Spleen (tissue), 11 donors: ENCODE measurements at regions not wholly inside any gene's neighbourhood (a gene's known extent, or its start where the extent isn't known, plus 50 kb on each side); places are given as distances from the start of the nearest gene placed in this dataset.

Source experiments
- DNase-seq: peaks from one replicate; pipeline ENCODE4 v3.0.0-alpha.2; 2020
- H3K27ac ChIP-seq, 8 donors: fragments of 200-600 bp; sonication (generic) in 7 of 8; 1 replicate in 4 of 8; 2 replicates in 4 of 8; pipeline versions ENCODE4 v1.5.0 to v1.8.0; 2016 to 2021; ENCODE audit warnings: inconsistent platforms in 4 of 8, mild to moderate bottlenecking in 4 of 8, moderate library complexity in 1 of 8
- H3K27me3 ChIP-seq, 7 donors: fragments of 200-600 bp; sonication (generic) in 6 of 7; replicated peaks in 1 of 7; 1 replicate in 4 of 7; 2 replicates in 3 of 7; pipeline versions ENCODE4 v1.5.0 to v1.8.0; 2016 to 2021; ENCODE audit warnings: inconsistent platforms in 3 of 7, mild to moderate bottlenecking in 1 of 7
- H3K36me3 ChIP-seq, 6 donors: fragments of 200-600 bp; sonication (generic) in 5 of 6; 1 replicate in 4 of 6; 2 replicates in 2 of 6; pipeline versions ENCODE4 v1.5.0 to v1.8.0; 2016 to 2021; ENCODE audit warnings: inconsistent platforms in 2 of 6
- H3K4me1 ChIP-seq, 6 donors: fragments of 200-600 bp; sonication (generic) in 5 of 6; 1 replicate in 3 of 6; 2 replicates in 3 of 6; pipeline versions ENCODE4 v1.5.0 to v1.8.0; 2016 to 2021; ENCODE audit warnings: inconsistent platforms in 3 of 6
- H3K4me3 ChIP-seq, 8 donors: fragments of 200-600 bp; sonication (generic) in 7 of 8; 1 replicate in 4 of 8; 2 replicates in 4 of 8; pipeline versions ENCODE4 v1.5.0 to v1.8.0; 2016 to 2021; ENCODE audit warnings: inconsistent platforms in 4 of 8, mild to moderate bottlenecking in 4 of 8, moderate library complexity in 2 of 8
- H3K9me3 ChIP-seq, 8 donors: fragments of 200-600 bp; sonication (generic) in 7 of 8; 1 replicate in 4 of 8; 2 replicates in 4 of 8; pipeline versions ENCODE4 v1.5.0 to v1.8.0; 2016 to 2021; ENCODE audit warnings: inconsistent platforms in 4 of 8
- POLR2A ChIP-seq, 3 donors: fragments of 450-650 bp; IDR thresholded peaks; one replicate each; pipeline ENCODE4 v1.5.1; 2017; ENCODE audit warnings: antibody characterized with exemption in 3 of 3, mild to moderate bottlenecking in 1 of 3
- POLR2AphosphoS5 ChIP-seq, 3 donors: sonication (generic); formaldehyde crosslinking; IDR thresholded peaks; one replicate each; pipeline ENCODE4 v1.5.1; 2017; ENCODE audit warnings: antibody characterized with exemption in 3 of 3
- WGBS, 5 donors: extraction: QIAGEN DNeasy Blood & Tissue Kit in 3 of 5; methylation state at CpG; one replicate each; pipeline versions ENCODE4 v1.1.5 to v1.1.7; 2013 to 2018; 5-methylcytosine and 5-hydroxymethylcytosine counted together
- intact Hi-C: fragments of 100-400 bp; cut with DNase I; formaldehyde crosslinking; loops from one replicate; pipeline ENCODE4 v1.15.0; 2023; ENCODE audit warnings: low total_unique reads
- TF ChIP-seq, protein P1 (sequence below), 11 experiments: fragments of 200-600 bp in 7 of 11; fragments of 450-650 bp in 4 of 11; sonication (generic) in 4 of 11; IDR thresholded peaks in 8 of 11; conservative IDR thresholded peaks in 3 of 11; 1 replicate in 7 of 11; 2 replicates in 4 of 11; pipeline versions ENCODE4 v1.4.0 to v1.8.0; 2016 to 2021; ENCODE audit warnings: antibody characterized with exemption in 11 of 11, inconsistent platforms in 4 of 11, mild to moderate bottlenecking in 1 of 11
- donor health status: healthy with polysubstance abuse.
- donor health status: DM: no; HTN: no; CAD: no; lungs with moderate emphysema.
- donor health status: DM: no; HTN: no; CAD: no.
- donor health status: Bipolar disorder and iron deficiency.
- donor health status: healthy.
- donor health status: DM: no; HTN: no; CAD: no.
- donor health status: DM: yes; HTN: yes; CAD: no.

DNA sequence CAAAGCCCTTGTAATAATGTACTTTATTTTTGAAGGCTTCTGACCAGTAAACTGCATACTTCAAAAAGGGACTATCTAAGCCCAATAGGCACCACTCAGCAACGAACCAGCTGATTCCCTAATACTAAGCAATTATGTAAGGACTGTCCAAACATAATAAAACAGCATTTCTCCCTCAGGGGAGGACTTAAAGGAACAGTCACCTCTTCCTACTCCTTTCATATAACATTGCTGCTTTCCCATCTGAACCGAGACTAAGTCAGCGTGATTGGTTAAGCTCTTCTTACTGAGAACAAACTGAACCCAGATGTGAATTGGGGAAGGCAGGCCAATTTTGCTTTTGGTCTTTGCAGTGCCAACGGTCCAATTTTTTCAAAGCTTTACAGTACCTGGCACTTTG lies 420.0 kb downstream of the METTL15 start:
- intact Hi-C loops: no loop called here
- WGBS, 5 donors: 76 to 81% (median 76%) methylated on average over 4 of the region's 4 CpGs

GRCh38 chr11:28526406-28526751 lies 418.2 kb downstream of the METTL15 start:
- WGBS, 5 donors: 90 to 97% (median 94%) methylated on average over 1 of the region's 1 CpG
- Histone ChIP-seq H3K27me3 (no peaks in the 10 kb centered on the region), H3K27ac (no peak overlapping the region), H3K4me1 (no peaks in the 10 kb centered on the region), H3K36me3 (no peaks in the 10 kb centered on the region), H3K4me3 (no peak overlapping the region), H3K9me3 (peaks cover 0 to 39% (median 27%) of the 10 kb centered on the region in 8 donors)
- no peak for DNase-seq
- TF ChIP-seq POLR2AphosphoS5 (IDR thresholded peaks at IDR 0.05) (no peak), POLR2A (IDR thresholded peaks at IDR 0.05) (no peak)
- TF ChIP-seq, protein P1, sequence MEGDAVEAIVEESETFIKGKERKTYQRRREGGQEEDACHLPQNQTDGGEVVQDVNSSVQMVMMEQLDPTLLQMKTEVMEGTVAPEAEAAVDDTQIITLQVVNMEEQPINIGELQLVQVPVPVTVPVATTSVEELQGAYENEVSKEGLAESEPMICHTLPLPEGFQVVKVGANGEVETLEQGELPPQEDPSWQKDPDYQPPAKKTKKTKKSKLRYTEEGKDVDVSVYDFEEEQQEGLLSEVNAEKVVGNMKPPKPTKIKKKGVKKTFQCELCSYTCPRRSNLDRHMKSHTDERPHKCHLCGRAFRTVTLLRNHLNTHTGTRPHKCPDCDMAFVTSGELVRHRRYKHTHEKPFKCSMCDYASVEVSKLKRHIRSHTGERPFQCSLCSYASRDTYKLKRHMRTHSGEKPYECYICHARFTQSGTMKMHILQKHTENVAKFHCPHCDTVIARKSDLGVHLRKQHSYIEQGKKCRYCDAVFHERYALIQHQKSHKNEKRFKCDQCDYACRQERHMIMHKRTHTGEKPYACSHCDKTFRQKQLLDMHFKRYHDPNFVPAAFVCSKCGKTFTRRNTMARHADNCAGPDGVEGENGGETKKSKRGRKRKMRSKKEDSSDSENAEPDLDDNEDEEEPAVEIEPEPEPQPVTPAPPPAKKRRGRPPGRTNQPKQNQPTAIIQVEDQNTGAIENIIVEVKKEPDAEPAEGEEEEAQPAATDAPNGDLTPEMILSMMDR (IDR thresholded peaks at IDR 0.05 in 8 of 11, conservative IDR thresholded peaks at IDR 0.05 in 3 of 11): no peak
- intact Hi-C loops: no loop called here

More for the DNA sequence above, 420.0 kb downstream of the METTL15 start:
- TF ChIP-seq, protein P1 (IDR thresholded peaks at IDR 0.05 in 8 of 11, conservative IDR thresholded peaks at IDR 0.05 in 3 of 11): no peak
- TF ChIP-seq POLR2A (IDR thresholded peaks at IDR 0.05): no peak
- no peak for TF ChIP-seq POLR2AphosphoS5 (IDR thresholded peaks at IDR 0.05)
- peaks cover 0 to 39% (median 27%) of the 10 kb centered on the region in 8 donors for H3K9me3 ChIP-seq
- no peak overlapping the region for H3K4me3 ChIP-seq
- no peaks in the 10 kb centered on the region for H3K36me3 ChIP-seq
- H3K27ac ChIP-seq: no peak overlapping the region
- H3K4me1 ChIP-seq: no peaks in the 10 kb centered on the region
- DNase-seq: no peak
- H3K27me3 ChIP-seq: no peaks in the 10 kb centered on the region

DNA sequence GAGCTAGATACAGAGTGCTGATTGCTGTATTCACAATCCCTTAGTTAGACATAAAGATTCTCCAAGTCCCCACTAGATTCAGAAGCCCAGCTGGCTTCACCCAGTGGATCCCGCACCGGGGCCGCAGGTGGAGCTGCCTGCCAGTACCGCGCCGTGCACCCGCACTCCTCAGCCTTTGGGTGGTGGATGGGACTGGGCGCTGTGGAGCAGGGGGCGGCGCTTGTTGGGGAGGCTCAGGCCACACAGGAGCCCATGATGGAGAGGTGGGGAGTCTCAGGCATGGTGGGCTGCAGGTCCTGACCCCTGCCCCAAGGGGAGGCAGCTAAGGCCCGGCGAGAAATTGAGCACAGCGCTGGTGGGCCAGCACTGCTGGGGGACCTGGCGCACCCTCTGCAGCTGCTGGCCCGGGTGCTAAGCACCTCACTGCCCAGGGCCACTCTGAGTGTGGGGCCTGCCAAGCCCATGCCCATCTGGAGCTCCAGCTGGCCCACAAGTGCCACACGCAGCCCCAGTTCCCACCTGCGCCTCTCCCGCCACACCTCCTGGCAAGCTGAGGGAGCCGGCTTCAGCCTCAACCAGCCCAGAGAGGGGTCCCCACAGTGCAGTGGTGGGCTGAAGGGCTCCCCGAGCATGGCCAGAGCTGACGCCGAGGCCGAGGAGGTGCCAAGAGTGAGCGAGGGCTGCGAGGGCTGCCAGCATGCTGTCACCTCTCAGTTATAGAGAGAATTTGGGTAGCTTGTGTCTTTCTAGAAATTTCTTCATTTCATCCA lies 417.6 kb downstream of the METTL15 start:
- DNase-seq: no peak
- Histone ChIP-seq H3K27me3 (no peaks in the 10 kb centered on the region), H3K9me3 (peaks cover 0 to 39% (median 27%) of the 10 kb centered on the region in 8 donors), H3K4me3 (no peak overlapping the region), H3K27ac (no peak overlapping the region), H3K36me3 (no peaks in the 10 kb centered on the region), H3K4me1 (no peaks in the 10 kb centered on the region)
- no peak for TF ChIP-seq POLR2AphosphoS5 (IDR thresholded peaks at IDR 0.05)
- TF ChIP-seq POLR2A (IDR thresholded peaks at IDR 0.05): no peak
- intact Hi-C loops: no loop called here
- WGBS, 5 donors: 90 to 97% (median 92%) methylated on average over 19 to 25 of the region's 25 CpGs

DNA sequence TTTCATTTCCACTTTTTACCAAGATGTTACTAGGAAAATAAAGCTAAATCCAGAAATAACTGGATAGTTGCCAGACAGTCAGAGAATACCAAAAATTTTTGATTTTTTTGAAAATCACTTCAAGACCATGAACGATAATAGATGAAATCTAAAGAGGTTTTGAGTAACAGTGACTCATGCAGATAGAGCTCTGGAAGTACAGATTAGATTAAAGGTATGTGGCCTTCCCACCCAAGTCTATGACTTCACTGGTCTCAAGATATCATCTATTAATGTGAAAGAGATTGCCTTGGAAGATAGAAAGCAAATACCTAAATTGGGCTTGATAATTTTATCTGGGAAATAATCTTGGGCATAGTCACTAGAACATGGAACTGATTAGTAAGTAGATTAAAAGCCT lies 415.9 kb downstream of the METTL15 start:
- no peaks in the 10 kb centered on the region for H3K27me3 ChIP-seq
- DNase-seq: no peak
- WGBS, 5 donors: 30 to 88% (median 82%) methylated on average over 1 of the region's 1 CpG
- peaks cover 0 to 39% (median 27%) of the 10 kb centered on the region in 8 donors for H3K9me3 ChIP-seq
- H3K36me3 ChIP-seq: no peaks in the 10 kb centered on the region
- no peak overlapping the region for H3K4me3 ChIP-seq
- TF ChIP-seq, protein P1 (IDR thresholded peaks at IDR 0.05 in 8 of 11, conservative IDR thresholded peaks at IDR 0.05 in 3 of 11): no peak
- no peak for TF ChIP-seq POLR2AphosphoS5 (IDR thresholded peaks at IDR 0.05)
- intact Hi-C loops: no loop called here
- H3K4me1 ChIP-seq: no peaks in the 10 kb centered on the region
- H3K27ac ChIP-seq: no peak overlapping the region
